Endothelial cell of umbilical vein (primary cell): ENCODE measurements at regions not wholly inside any gene's neighbourhood (a gene's known extent, or its start where the extent isn't known, plus 50 kb on each side); places are given as distances from the start of the nearest gene placed in this dataset.

Experiments used
- FOS ChIP-seq: IDR thresholded peaks from 2 replicates; pipeline ENCODE4 v1.6.1; 2011; ENCODE audit warnings: mild to moderate bottlenecking, low read length, moderate library complexity, borderline replicate concordance; ENCODE audit not compliant: insufficient read depth
- GATA2 ChIP-seq: IDR thresholded peaks from 2 replicates; pipeline ENCODE4 v1.7.0; 2011; ENCODE audit warnings: low read depth, mild to moderate bottlenecking, moderate library complexity, mixed read lengths, low read length; ENCODE audit not compliant: insufficient read length, insufficient read depth
- JUN ChIP-seq: IDR thresholded peaks from 2 replicates; pipeline ENCODE4 v1.6.1; 2011; ENCODE audit warnings: borderline replicate concordance, low read depth; ENCODE audit not compliant: insufficient read length, insufficient read depth
- MAX ChIP-seq: IDR thresholded peaks from 2 replicates; pipeline ENCODE4 v1.6.1; 2011; ENCODE audit not compliant: insufficient read depth, insufficient read length
- MYC ChIP-seq: IDR thresholded peaks from one replicate; pipeline ENCODE4 v1.6.1; 2011; ENCODE audit warnings: mild to moderate bottlenecking, low read depth, low read length
- POLR2A ChIP-seq: IDR thresholded peaks from 2 replicates; pipeline ENCODE4 v1.6.1; 2012; ENCODE audit warnings: low read depth, mild to moderate bottlenecking, control low read depth, low read length
- POLR2AphosphoS5 ChIP-seq: IDR thresholded peaks from 2 replicates; pipeline ENCODE4 v1.6.1; 2012; ENCODE audit warnings: low read depth, mild to moderate bottlenecking, control low read depth, low read length, moderate library complexity; ENCODE audit not compliant: insufficient read depth
- TF ChIP-seq, protein P1 (sequence below), 2 donors: IDR thresholded peaks; 1 replicate in 1 of 2; 2 replicates in 1 of 2; pipeline ENCODE4 v1.5.1; 2011; ENCODE audit warnings: low read length in 2 of 2, mild to moderate bottlenecking in 2 of 2, moderate library complexity in 2 of 2, control low read depth in 1 of 2, inconsistent platforms in 1 of 2, low read depth in 1 of 2; ENCODE audit not compliant: insufficient read depth in 1 of 2; ENCODE audit errors: extremely low read depth in 1 of 2

- TF ChIP-seq POLR2A (no peak), POLR2AphosphoS5 (no peak), MYC (no peak), JUN (no peak), MAX (no peak), GATA2 (no peak), FOS (no peak)
- TF ChIP-seq, protein P1, sequence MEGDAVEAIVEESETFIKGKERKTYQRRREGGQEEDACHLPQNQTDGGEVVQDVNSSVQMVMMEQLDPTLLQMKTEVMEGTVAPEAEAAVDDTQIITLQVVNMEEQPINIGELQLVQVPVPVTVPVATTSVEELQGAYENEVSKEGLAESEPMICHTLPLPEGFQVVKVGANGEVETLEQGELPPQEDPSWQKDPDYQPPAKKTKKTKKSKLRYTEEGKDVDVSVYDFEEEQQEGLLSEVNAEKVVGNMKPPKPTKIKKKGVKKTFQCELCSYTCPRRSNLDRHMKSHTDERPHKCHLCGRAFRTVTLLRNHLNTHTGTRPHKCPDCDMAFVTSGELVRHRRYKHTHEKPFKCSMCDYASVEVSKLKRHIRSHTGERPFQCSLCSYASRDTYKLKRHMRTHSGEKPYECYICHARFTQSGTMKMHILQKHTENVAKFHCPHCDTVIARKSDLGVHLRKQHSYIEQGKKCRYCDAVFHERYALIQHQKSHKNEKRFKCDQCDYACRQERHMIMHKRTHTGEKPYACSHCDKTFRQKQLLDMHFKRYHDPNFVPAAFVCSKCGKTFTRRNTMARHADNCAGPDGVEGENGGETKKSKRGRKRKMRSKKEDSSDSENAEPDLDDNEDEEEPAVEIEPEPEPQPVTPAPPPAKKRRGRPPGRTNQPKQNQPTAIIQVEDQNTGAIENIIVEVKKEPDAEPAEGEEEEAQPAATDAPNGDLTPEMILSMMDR (IDR thresholded peaks at IDR 0.05; ENCODE audit: extremely low read depth in 1 of 2, insufficient read depth in 1 of 2, low read depth in 1 of 2, low read length in 2 of 2): no peak
These were observed 94.1 kb upstream of the VANGL1 start for GRCh38 chr1:115547696-115548095.
